GM12878 (cell line): ENCODE measurements at regions not wholly inside any gene's neighbourhood (a gene's known extent, or its start where the extent isn't known, plus 50 kb on each side); places are given as distances from the start of the nearest gene placed in this dataset.

ENCODE experiments used
- ATAC-seq: fragments of 200-7000 bp; cut with Tn5 transposase; 3 replicates; pipeline ENCODE4 v1.9.1; 2020; ENCODE audit warnings: mild to moderate bottlenecking, moderate library complexity
- BruUV-seq: library from RNA; stranded (reverse); fragments of 400-500 nt; replicated peaks from 2 replicates; lab custom pipeline; 2021; lab: Mats Ljungman, UMichigan
- CTCF ChIA-PET: fragments of 300-600 bp; sonication (Branson Sonifier 250); formaldehyde crosslinking; extraction: SDS; loops from one replicate; lab custom pipeline; 2021; ENCODE audit warnings: inconsistent platforms; lab: Yijun Ruan, JAX
- POLR2A ChIA-PET: fragments of 350-600 bp; formaldehyde crosslinking; extraction: SDS; loops from one replicate; lab custom pipeline; 2021; ENCODE audit warnings: inconsistent platforms; lab: Charles Lee
- RAD21 ChIA-PET: fragments of 300-600 bp; sonication (Branson Sonifier 250); formaldehyde crosslinking; loops from one replicate; lab custom pipeline; 2023; ENCODE audit warnings: antibody characterized with exemption; ENCODE audit not compliant: unreplicated experiment; lab: Charles Lee
- SMC1A ChIA-PET: fragments of 300-600 bp; sonication (Branson Sonifier 250); formaldehyde crosslinking; loops from one replicate; lab custom pipeline; 2023; ENCODE audit not compliant: unreplicated experiment, uncharacterized antibody; lab: Charles Lee
- DNase-seq: peaks from one replicate; pipeline ENCODE4 v3.0.0-alpha.2; 2011; ENCODE audit warnings: low read depth, low spot score
- FAIRE-seq: peaks from 3 replicates; lab custom pipeline; 2011; peaks lifted over from hg19 to GRCh38; lab: Jason Lieb, UNC
- H2AFZ ChIP-seq: 2 replicates; pipeline ENCODE4 v1.6.0; 2011; ENCODE audit warnings: low read depth, low read length, control low read depth; ENCODE audit not compliant: control insufficient read depth
- H3K27ac ChIP-seq: 2 replicates; pipeline ENCODE4 v1.5.1; 2011; ENCODE audit warnings: control low read depth; ENCODE audit not compliant: control insufficient read depth, insufficient read depth
- H3K27me3 ChIP-seq, 2 experiments: replicated peaks in 1 of 2; 2 replicates each; pipeline versions ENCODE4 v1.6.0 to v1.6.1; 2011; ENCODE audit warnings: low read length in 1 of 2; ENCODE audit not compliant: control insufficient read depth in 2 of 2, insufficient read depth in 2 of 2
- H3K36me3 ChIP-seq, 2 experiments: 2 replicates each; pipeline ENCODE4 v1.5.1; 2011; ENCODE audit warnings: low read length in 1 of 2; ENCODE audit not compliant: control insufficient read depth in 2 of 2, insufficient read depth in 2 of 2
- H3K4me1 ChIP-seq: 2 replicates; pipeline ENCODE4 v1.6.1; 2011; ENCODE audit warnings: mild to moderate bottlenecking, low read length, moderate library complexity, mixed read lengths; ENCODE audit not compliant: control insufficient read depth, insufficient read depth
- H3K4me2 ChIP-seq: 2 replicates; pipeline ENCODE4 v1.6.0; 2011; ENCODE audit warnings: control low read depth; ENCODE audit not compliant: control insufficient read depth, insufficient read depth
- H3K4me3 ChIP-seq: fragments of 200-600 bp; sonication (generic); 2 replicates; pipeline ENCODE4 v1.5.1; 2016
- H3K79me2 ChIP-seq: 2 replicates; pipeline ENCODE4 v1.6.0; 2011; ENCODE audit warnings: low read length; ENCODE audit not compliant: control insufficient read depth, insufficient read depth
- H3K9ac ChIP-seq: 2 replicates; pipeline ENCODE4 v1.8.0; 2011; ENCODE audit warnings: low read length, control low read depth, mixed read lengths; ENCODE audit not compliant: control insufficient read depth, insufficient read depth
- H3K9me3 ChIP-seq: replicated peaks from 3 replicates; pipeline ENCODE4 v1.5.1; 2011; ENCODE audit warnings: mild to moderate bottlenecking, low read length; ENCODE audit not compliant: control insufficient read depth, insufficient read depth
- H4K20me1 ChIP-seq: 2 replicates; pipeline ENCODE4 v1.6.0; 2011; ENCODE audit not compliant: control insufficient read depth, insufficient read depth
- BHLHE40 ChIP-seq, 2 experiments: fragments of 450-650 bp in 1 of 2; IDR thresholded peaks; 2 replicates each; pipeline ENCODE4 v1.6.1; 2011 to 2017; ENCODE audit warnings: low read depth in 2 of 2, borderline replicate concordance in 1 of 2, improper control_type of control experiment in 1 of 2, low read length in 1 of 2, mild to moderate bottlenecking in 1 of 2
- JUNB ChIP-seq: IDR thresholded peaks from 2 replicates; pipeline ENCODE4 v1.6.1; 2016; ENCODE audit warnings: antibody characterized with exemption, mild to moderate bottlenecking
- JUND ChIP-seq: IDR thresholded peaks from 2 replicates; pipeline ENCODE4 v1.6.1; 2012; ENCODE audit warnings: low read depth, mild to moderate bottlenecking, low read length, improper control_type of control experiment, moderate library complexity
- POLR2A ChIP-seq: IDR thresholded peaks from 2 replicates; pipeline ENCODE4 v1.6.1; 2011; ENCODE audit warnings: low read depth, mild to moderate bottlenecking, low read length
- SIN3A ChIP-seq: IDR thresholded peaks from 2 replicates; pipeline ENCODE4 v1.6.1; 2012; ENCODE audit warnings: low read depth, low read length, improper control_type of control experiment
- SMC3 ChIP-seq: IDR thresholded peaks from 2 replicates; pipeline ENCODE4 v1.6.1; 2011; ENCODE audit warnings: low read length, improper control_type of control experiment, borderline replicate concordance
- STAT1 ChIP-seq: fragments of 450-650 bp; conservative IDR thresholded peaks from 2 replicates; pipeline ENCODE4 v1.6.1; 2014; ENCODE audit warnings: antibody characterized with exemption, mild to moderate bottlenecking
- TCF7 ChIP-seq: IDR thresholded peaks from 2 replicates; pipeline ENCODE4 v1.6.1; 2014; ENCODE audit warnings: antibody characterized with exemption, borderline replicate concordance
- ZNF384 ChIP-seq: IDR thresholded peaks from 2 replicates; pipeline ENCODE4 v1.6.1; 2012; ENCODE audit warnings: low read depth, mild to moderate bottlenecking, low read length, improper control_type of control experiment, borderline replicate concordance
- WGBS: methylation state at CpG from one replicate; pipeline ENCODE4 v1.1.6; 2016; ENCODE audit warnings: low lambda C conversion rate; ENCODE audit not compliant: insufficient replicate concordance, insufficient coverage; ENCODE audit errors: missing lambda C conversion rate; 5-methylcytosine and 5-hydroxymethylcytosine counted together
- in situ Hi-C: fragments of 300-500 bp; cut with MboI; formaldehyde crosslinking; loops from 9 replicates; pipeline ENCODE4 v1.14.3; 2018; ENCODE audit warnings: mixed read lengths
- intact Hi-C: fragments of 100-400 bp; cut with micrococcal nuclease; formaldehyde crosslinking; loops from one replicate; pipeline ENCODE4 v1.14.2; 2022; ENCODE audit not compliant: unreplicated experiment
- TF ChIP-seq, protein P1 (sequence below): fragments of 150-350 bp; IDR thresholded peaks from 2 replicates; pipeline ENCODE4 v1.6.1; 2014; ENCODE audit warnings: mild to moderate bottlenecking, low read depth, low read length
- TF ChIP-seq, protein P2 (sequence below): fragments of 450-650 bp; formaldehyde crosslinking; IDR thresholded peaks from 2 replicates; pipeline ENCODE4 v1.5.0; 2022; ENCODE audit warnings: mild to moderate bottlenecking, missing genetic modification characterization
- TF ChIP-seq, protein P3 (sequence below): IDR thresholded peaks from 2 replicates; pipeline ENCODE4 v1.6.1; 2012; ENCODE audit warnings: low read depth, low read length, improper control_type of control experiment

DNA sequence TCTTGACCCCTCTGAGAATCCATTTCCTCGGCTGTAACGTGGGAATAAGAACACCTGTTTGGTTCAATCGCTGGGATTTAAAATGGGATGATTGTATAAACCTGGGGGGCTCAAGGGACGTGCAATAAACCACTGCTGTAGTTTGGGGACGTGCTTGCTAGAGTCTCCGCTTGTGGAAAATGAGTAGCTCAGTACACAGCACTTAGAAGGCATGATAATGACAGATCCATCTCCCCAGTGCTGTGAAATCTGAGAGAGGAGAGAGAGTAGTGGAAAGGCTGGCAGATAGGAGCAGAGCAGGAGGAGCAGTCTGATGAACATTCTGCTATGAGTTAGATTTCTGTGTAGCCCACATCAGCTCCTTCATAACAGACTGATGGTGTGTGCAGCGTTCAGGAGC is 256.5 kb downstream of the MN1 start:
- ChIA-PET SMC1A (no interaction called here), RAD21 (no interaction called here), POLR2A (no interaction called here), CTCF (no interaction called here)
- WGBS, result 15% methylated on average over 7 of the region's 7 CpGs
- H3K27ac ChIP-seq, result no peak overlapping the region
- in situ Hi-C loops (no loop called here), intact Hi-C loops (no loop called here)
- H3K4me1 ChIP-seq, result no peaks in the 10 kb centered on the region
- no peak overlapping the region for H3K9ac ChIP-seq
- no peak for ATAC-seq
- H3K79me2 ChIP-seq, result no peaks in the 10 kb centered on the region
- peaks cover 0 to 1% of the 10 kb centered on the region in 2 experiments; a peak in 1 of 4 replicates for H3K27me3 ChIP-seq
- H3K9me3 ChIP-seq, result no peaks in the 10 kb centered on the region
- no peak overlapping the region for H3K4me3 ChIP-seq
- DNase-seq, result no peak
- no peak overlapping the region for H3K4me2 ChIP-seq
- FAIRE-seq, result no peak
- no peaks in the 10 kb centered on the region for H3K36me3 ChIP-seq
- no peak for TF ChIP-seq BHLHE40 (IDR thresholded peaks at IDR 0.05; ENCODE audit: borderline replicate concordance in 1 of 2, low read depth in 2 of 2, low read length in 1 of 2)
- TF ChIP-seq TCF7, result no peak
- no peak for TF ChIP-seq JUNB
- TF ChIP-seq JUND, result no peak
- H4K20me1 ChIP-seq, result no peaks in the 10 kb centered on the region
- H2AFZ ChIP-seq, result no peak overlapping the region
- BruUV-seq, result no TSS peak

DNA sequence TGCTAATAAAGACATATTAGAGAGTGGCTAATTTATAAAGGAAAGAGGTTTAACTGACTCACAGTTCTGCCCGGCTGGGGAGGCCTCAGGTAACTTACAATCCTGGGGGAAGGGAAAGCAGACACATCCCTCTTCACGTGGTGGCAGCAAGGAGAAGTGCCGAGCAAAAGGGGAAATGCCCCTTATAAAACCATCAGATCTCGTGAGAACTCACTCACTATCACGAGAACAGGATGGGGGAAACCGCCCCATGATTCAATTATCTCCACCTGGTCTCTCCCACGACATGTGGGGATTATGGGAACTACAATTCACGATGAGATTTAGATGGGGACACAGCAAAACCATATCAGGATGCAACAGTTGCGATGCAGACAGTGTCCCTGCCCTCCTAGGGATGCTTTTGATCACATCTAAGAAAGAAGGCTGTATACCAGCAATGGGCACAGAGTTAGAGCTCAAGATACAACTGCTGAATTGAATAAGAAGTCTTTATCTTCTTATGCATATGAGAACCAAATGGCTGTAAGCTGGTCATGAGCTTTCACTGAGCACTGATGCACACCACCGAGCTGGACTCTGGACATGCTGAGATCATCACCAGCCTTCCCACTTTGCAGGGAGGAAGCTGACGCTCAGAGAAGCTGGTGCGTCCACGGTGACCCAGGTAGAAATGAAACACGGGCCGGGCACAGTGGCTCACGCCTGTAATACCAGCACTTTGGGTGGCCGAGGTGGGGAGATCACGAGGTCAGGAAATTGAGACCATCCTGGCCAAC is 255.2 kb downstream of the MN1 start:
- ChIA-PET POLR2A (no interaction called here), RAD21 (no interaction called here), SMC1A (no interaction called here), CTCF (no interaction called here)
- H3K27ac ChIP-seq, result no peak overlapping the region
- no peaks in the 10 kb centered on the region for H3K79me2 ChIP-seq
- DNase-seq (no peak), ATAC-seq (no peak), FAIRE-seq (no peak)
- no TSS peak for BruUV-seq
- no peak overlapping the region for H3K4me3 ChIP-seq
- WGBS, result 25% methylated on average over 18 of the region's 18 CpGs
- H3K4me2 ChIP-seq, result no peak overlapping the region
- no peaks in the 10 kb centered on the region for H3K9me3 ChIP-seq
- no peak overlapping the region for H3K9ac ChIP-seq
- in situ Hi-C loops, result no loop called here
- no peaks in the 10 kb centered on the region for H4K20me1 ChIP-seq
- H3K4me1 ChIP-seq, result no peaks in the 10 kb centered on the region
- H3K36me3 ChIP-seq, result no peaks in the 10 kb centered on the region
- no peak overlapping the region for H2AFZ ChIP-seq
- H3K27me3 ChIP-seq, result peaks cover 0 to 1% of the 10 kb centered on the region in 2 experiments; a peak in 1 of 4 replicates
- intact Hi-C loops, result no loop called here
- TF ChIP-seq SIN3A, result no peak
- TF ChIP-seq ZNF384, result no peak
- TF ChIP-seq, protein P1, sequence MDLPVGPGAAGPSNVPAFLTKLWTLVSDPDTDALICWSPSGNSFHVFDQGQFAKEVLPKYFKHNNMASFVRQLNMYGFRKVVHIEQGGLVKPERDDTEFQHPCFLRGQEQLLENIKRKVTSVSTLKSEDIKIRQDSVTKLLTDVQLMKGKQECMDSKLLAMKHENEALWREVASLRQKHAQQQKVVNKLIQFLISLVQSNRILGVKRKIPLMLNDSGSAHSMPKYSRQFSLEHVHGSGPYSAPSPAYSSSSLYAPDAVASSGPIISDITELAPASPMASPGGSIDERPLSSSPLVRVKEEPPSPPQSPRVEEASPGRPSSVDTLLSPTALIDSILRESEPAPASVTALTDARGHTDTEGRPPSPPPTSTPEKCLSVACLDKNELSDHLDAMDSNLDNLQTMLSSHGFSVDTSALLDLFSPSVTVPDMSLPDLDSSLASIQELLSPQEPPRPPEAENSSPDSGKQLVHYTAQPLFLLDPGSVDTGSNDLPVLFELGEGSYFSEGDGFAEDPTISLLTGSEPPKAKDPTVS, result no peak
- TF ChIP-seq POLR2A, result no peak
- no peak for TF ChIP-seq JUND
- TF ChIP-seq, protein P2, sequence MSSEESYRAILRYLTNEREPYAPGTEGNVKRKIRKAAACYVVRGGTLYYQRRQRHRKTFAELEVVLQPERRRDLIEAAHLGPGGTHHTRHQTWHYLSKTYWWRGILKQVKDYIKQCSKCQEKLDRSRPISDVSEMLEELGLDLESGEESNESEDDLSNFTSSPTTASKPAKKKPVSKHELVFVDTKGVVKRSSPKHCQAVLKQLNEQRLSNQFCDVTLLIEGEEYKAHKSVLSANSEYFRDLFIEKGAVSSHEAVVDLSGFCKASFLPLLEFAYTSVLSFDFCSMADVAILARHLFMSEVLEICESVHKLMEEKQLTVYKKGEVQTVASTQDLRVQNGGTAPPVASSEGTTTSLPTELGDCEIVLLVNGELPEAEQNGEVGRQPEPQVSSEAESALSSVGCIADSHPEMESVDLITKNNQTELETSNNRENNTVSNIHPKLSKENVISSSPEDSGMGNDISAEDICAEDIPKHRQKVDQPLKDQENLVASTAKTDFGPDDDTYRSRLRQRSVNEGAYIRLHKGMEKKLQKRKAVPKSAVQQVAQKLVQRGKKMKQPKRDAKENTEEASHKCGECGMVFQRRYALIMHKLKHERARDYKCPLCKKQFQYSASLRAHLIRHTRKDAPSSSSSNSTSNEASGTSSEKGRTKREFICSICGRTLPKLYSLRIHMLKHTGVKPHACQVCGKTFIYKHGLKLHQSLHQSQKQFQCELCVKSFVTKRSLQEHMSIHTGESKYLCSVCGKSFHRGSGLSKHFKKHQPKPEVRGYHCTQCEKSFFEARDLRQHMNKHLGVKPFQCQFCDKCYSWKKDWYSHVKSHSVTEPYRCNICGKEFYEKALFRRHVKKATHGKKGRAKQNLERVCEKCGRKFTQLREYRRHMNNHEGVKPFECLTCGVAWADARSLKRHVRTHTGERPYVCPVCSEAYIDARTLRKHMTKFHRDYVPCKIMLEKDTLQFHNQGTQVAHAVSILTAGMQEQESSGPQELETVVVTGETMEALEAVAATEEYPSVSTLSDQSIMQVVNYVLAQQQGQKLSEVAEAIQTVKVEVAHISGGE, result no peak
- no peak for TF ChIP-seq STAT1
- TF ChIP-seq SMC3, result no peak
- TF ChIP-seq, protein P3, sequence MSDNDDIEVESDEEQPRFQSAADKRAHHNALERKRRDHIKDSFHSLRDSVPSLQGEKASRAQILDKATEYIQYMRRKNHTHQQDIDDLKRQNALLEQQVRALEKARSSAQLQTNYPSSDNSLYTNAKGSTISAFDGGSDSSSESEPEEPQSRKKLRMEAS, result no peak
